ENCODE measurements at regions not wholly inside any gene's neighbourhood (a gene's known extent, or its start where the extent isn't known, plus 50 kb on each side); places are given as distances from the start of the nearest gene placed in this dataset.
A peak's percentile ranks its signal among the peaks of the same experiment; 100 is the strongest.

GRCh38 chr14:65225299-65226159, 123.2 kb upstream of the MAX start:
- no peak for DNase-seq

GRCh38 chr14:65226824-65227604, 124.7 kb upstream of the MAX start:
- no peak for DNase-seq

GRCh38 chr14:65228436-65228835, 126.1 kb upstream of the MAX start:
- DNase-seq, result no peak

GRCh38 chr14:65228956-65229747, 126.8 kb upstream of the MAX start:
- DNase-seq, result no peak

DNA sequence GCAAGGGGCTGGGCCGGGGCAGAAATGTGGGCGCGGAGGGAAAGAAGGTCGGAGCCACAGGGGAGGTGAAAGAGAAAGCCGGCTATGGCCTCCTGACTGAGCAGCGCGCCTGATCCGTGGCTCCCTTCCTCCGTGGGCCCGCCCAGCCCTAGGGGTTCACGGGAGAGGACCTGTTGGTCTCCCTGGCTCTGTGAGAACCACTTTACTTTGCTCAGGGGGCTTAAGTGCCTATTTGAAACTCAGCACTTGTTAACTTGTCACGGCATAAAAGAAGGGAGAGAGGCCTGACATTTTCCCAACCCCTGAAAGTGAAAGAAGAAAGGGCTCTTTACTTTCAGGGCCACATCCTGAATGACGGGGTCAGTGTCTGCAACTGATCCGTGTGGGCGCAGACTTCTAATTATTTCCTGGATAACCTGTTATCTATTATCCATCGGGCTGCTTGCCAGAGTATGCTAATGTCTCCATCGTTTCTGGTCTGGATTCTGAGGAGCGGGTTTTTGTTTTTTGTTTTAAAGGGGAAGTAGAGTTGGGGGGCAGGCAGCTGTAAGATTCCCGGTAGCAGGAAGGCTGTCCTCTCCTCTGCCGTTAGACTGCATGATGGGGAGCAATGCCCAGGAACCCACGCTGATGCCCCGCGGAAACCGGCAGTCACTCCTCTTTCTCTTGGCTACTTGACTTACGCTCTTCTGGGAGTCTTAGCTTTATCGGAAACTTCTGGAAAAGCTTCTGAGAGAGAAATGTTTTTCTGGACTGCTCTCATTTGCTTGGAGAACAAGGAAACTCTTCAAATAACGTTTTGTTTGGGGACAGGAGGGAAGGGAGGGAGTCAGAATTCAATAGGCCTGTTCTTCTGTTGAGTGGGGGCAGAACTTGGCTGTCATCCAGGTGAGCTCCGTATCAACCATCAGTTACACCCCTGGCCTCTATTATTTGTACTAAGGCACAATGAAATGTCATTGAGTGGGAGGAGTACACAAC, 127.7 kb upstream of the MAX start:
- DNase-seq, result peak; percentile 39

DNA sequence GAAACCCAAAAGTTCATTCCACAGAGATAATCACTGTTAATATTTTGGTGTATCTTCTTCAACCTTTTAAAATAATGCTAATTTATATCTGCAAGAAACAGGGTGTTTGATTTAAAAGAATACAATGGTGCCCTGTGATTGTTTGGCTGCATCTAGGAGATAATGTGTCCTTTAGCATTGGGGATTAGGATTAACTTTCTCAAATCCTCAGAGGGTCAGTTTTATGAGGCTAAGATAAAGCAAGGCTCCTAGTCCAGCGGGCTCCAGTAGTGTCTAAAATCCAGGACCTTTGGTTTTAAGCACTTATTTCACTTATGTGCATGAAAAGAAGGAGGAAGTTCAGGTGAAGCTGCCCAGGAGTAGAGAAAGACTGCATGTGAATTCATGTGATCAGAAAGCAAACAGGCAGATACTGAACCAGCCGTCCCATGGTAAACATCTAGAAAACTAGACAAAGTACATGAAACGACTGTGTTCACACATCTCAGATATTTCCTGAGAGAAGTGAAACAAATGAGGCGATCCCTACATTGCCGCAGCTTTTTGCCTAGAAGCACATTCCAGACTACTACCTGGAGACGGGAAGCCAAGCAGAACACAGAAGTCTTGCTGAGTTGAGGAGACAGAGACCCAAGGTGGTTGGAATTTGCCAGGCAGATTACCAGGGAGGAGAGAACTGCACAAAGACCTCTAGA, 129.1 kb upstream of the MAX start:
- DNase-seq, result no peak

DNA sequence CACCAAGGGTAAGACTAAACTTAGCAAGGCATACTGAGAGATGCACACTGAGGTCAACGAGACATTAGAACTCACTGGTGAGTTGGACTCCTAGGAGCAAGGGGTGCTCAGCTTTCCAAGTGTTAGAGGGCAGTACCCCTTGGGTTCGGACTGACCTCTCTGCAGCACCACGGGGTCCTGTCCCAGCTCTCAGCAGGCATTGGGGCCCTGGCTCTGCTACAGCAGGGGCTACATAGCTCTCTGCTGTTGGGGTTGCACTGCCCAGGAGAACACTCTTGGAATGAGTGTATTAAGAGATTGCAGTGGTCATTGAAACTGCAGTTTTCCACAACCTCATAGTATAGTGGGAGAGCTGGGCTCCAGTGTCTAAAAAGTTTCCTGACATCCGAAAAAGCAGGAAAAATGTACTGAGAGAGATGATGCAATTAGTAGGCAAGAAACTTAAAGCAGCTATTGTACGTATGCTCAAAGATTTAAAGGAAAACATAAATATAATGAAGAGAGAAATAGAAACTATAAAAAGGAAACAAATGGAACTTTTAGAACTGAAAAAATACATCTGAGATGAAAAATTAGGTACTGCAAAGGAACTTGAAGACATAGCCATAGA, 132.5 kb upstream of the MAX start:
- no peak for DNase-seq

DNA sequence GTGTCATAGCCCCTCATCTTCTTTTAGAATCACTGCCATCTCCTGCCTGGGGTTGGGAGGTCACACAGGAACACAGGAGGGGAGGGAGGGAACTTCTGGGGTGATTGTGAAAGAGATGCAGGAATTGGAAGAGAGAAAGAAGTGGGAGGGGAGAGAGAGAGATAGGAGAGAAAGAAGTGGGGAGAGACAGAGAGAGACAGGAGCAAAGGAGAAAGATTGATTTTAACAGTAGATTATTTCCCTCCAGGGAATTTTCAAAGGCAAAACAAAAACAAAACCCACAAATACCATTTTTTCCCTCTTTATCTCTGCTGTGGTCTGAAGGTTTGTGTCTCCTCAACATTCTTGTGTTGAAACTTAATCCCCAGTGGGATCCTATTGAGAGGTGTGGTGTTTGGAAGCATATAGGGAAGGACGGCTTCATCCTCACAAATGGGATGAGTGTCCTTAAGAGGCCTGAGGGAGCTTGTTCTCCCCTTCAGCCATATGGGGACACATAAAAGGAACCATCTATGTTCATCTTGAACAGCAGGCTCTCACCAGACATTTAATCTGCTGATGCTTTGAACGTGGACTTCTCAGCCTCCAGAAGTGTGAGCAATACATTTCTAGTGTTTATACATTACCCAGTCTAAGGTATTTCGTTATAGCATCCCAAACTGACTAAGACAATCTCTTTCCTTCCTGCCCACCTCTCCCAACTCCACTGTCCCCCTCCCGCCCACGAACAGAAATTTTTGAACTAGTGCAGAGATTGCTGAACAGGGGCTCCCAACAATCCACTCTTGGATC, 134.9 kb upstream of the MAX start:
- DNase-seq, result no peak

DNA sequence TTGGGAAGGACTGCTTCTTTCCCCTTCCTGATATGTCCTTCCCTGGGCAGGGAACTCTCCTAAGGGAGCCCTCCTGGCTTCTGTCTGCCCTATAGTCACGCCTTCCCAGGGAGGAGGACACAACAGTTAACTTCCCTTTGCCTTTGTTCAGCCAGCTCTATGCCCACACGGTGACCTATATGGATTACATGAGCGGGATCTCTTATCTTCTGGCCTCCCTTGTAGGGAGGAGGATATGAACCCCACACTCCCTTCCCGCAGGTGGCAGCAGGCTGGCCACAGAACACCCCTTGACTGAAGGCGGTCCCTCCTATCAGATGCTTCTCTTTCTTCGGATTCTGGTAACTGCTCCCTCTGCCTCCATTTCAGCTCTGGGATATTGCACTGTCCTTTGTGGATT, 135.6 kb upstream of the MAX start:
- DNase-seq, result no peak

- DNase-seq, result no peak
Observed at GRCh38 chr14:65238456-65238855, 136.1 kb upstream of the MAX start.

GRCh38 chr14:65239143-65239937, 137.0 kb upstream of the MAX start:
- no peak for DNase-seq

GRCh38 chr14:65239938-65240296, 137.6 kb upstream of the MAX start:
- DNase-seq, result no peak

DNA sequence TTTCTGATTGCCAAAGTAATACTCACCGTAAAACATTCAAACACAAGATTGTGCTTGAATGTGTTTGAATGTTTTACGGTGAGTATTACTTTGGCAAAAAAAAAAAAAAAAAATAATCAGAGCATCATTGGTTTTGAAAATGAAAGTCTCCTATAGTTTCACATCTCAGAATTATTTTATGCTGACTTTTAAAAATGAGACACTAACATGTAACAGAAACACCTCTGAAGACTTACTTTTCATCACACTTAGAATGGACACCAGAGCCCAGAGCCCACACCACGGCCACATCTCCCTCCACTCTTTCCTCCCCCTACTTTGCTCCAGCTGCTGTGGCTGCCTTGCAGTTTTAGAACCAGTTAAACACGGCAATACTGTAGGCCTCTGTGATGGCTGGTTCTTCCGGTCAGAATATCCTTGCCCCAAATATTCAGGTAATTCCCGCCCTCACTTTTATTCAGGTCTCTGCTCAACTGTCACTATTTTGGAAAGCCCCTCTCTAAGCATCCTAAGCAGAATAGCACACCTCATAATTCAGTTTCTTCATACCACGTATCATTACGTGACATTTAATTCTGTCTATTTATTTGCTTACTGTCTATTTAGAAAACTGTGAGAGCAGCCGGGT, 138.9 kb upstream of the MAX start:
- no peak for DNase-seq

DNA sequence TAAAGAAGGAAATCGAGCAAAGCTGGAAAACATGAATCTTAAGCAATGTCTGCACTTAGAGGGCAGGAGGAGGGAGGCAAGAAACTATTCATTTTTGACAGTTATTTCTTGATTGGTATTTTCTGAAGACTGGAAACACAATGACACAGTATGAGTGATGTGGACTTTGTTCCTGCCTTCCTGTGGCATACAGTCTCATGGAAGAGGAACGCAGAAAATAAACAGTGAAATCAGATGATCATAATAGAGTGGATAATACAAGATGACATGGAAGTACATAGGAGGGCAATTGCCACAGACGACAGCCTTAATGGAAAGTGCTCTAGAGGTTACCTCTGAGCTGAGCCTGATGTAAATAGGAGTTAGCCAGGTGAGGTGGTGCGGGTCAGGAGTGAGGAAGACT, 140.4 kb upstream of the MAX start:
- DNase-seq, result no peak

DNA sequence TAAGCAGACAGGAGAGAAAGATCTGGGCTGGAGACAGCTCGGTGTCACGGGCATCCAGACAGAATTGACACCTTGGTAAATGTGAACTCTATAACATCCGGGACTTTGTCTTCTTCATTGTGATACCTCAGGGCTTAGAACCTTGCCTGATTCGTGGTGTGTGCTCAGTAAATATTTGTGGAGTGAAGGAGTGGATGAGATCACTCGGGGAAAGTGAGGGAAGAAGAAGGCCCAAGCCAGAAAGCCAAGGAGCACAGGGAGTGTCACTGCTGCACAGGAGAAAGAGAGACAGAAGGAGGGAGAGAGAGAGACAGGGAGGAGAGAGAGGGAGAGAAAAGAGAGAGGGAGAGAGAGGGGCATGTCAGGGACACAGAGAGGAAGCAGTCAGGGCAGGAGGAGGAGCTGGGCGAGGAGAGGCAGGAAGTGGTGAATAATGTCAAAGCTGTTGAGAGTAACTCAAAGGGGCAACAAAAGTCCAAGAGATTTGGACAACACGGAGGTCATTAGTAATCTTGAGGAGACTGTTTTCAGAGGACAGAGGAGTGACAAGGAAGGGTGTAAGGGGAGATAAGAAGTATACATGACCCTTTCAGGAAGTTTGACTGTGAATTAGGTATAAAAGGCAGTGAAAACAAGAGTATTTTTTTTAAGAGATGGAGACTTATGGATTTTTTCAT, 141.6 kb upstream of the MAX start:
- no peak for DNase-seq

- DNase-seq, result no peak
Observed at GRCh38 chr14:65249471-65250161, 147.3 kb upstream of the MAX start.

DNA sequence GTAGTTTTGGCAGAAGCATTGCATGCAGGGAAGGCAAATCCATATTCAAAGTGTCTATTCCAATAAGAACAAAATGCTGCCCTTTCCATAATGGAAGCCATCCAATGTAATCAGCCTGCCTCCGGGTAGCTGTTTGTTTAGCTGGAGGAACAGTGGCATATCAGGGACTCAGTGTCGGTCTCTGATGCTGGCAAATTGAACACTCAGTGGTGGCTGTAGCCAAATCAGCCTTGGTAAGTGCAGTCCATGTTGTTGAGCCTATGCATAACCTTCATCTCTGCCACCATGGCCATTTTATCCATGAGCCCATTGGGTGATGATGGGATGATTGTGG, 147.8 kb upstream of the MAX start:
- no peak for DNase-seq

DNA sequence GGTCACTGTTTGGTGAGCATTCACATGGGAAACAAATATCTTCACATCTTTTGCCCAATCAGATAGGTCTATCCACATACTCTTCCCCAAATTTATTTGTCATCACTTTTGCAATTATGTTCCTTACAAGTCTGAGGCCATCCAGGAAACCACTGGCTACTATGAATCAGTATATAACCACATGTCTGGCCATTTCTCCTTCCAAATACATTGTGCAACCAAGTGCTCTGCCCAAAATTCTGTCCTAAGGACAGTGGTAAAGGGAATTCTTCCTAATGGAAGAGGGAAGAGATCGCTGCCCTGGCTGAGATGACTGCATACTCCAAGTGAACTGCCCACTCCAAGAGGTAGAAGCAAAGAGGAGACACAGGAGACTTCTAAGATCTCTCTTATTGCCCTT, 148.9 kb upstream of the MAX start:
- no peak for DNase-seq
